ENCODE measurements at regions not wholly inside any gene's neighbourhood (a gene's known extent, or its start where the extent isn't known, plus 50 kb on each side); places are given as distances from the start of the nearest gene placed in this dataset.

GRCh38 chr13:105403086-105403485, 1132.4 kb downstream of the EFNB2 start:
- Histone ChIP-seq H3K79me2 (ENCODE audit: control insufficient read depth in 1 of 2, insufficient read depth in 2 of 2, low read length in 2 of 2) (no peaks in the 10 kb centered on the region), H3K9ac (replicated peaks in 1 of 4; ENCODE audit: extremely low read depth in 1 of 4, low read depth in 3 of 4, low read length in 3 of 4) (no peak overlapping the region), H3K4me3 (ENCODE audit: extremely low read depth in 1 of 4, insufficient read depth in 2 of 4, low read depth in 3 of 4, low read length in 4 of 4) (no peak overlapping the region), H3K36me3 (ENCODE audit: control insufficient read depth in 2 of 4, insufficient read depth in 4 of 4, low read length in 3 of 4) (no peaks in the 10 kb centered on the region), H3K79me1 (ENCODE audit: low read depth, low read length) (no peaks in the 10 kb centered on the region), H2BK15ac (ENCODE audit: low read length) (no peak overlapping the region), H4K91ac (replicated peaks; ENCODE audit: insufficient read length, low read length) (no peak overlapping the region), H3K56ac (replicated peaks; ENCODE audit: insufficient read length, low read depth, low read length) (no peak overlapping the region), H2AFZ (ENCODE audit: low read length) (no peak overlapping the region), H4K8ac (ENCODE audit: extremely low read depth, insufficient read depth, low read length) (no peak overlapping the region), H3K18ac (ENCODE audit: extremely low read depth, low read length) (no peak overlapping the region), H2AK5ac (ENCODE audit: low read depth, low read length) (no peak overlapping the region), H3K4me2 (ENCODE audit: insufficient read depth in 1 of 2, low read depth in 2 of 2, low read length in 2 of 2) (no peak overlapping the region), H3K27ac (ENCODE audit: low read depth, low read length) (no peak overlapping the region), H2BK12ac (ENCODE audit: low read depth, low read length) (no peak overlapping the region), H2BK120ac (replicated peaks; ENCODE audit: low read depth, low read length) (no peak overlapping the region), H3K27me3 (replicated peaks in 1 of 4; ENCODE audit: control insufficient read depth in 3 of 4, extremely low read depth in 1 of 4, insufficient read depth in 3 of 4, low read length in 3 of 4) (no peaks in the 10 kb centered on the region), H4K20me1 (replicated peaks in 1 of 2; ENCODE audit: control insufficient read depth in 1 of 2, insufficient read depth in 2 of 2, low read length in 2 of 2) (no peaks in the 10 kb centered on the region), H4K5ac (ENCODE audit: insufficient read length, low read depth, low read length) (no peak overlapping the region), H2BK20ac (ENCODE audit: low read length) (no peak overlapping the region), H3K9me3 (ENCODE audit: insufficient read depth in 2 of 2, low read depth in 1 of 2, low read length in 1 of 2) (no peaks in the 10 kb centered on the region), H3K4me1 (replicated peaks in 1 of 4; ENCODE audit: control insufficient read depth in 3 of 4, insufficient read depth in 4 of 4, low read length in 3 of 4) (no peaks in the 10 kb centered on the region), H3K23me2 (ENCODE audit: low read depth, low read length) (no peaks in the 10 kb centered on the region), H3K4ac (replicated peaks; ENCODE audit: insufficient read length, low read depth, low read length) (no peak overlapping the region), H2BK5ac (ENCODE audit: low read depth, low read length) (no peak overlapping the region), H3K14ac (ENCODE audit: insufficient read length) (no peak overlapping the region), H3K23ac (ENCODE audit: insufficient read length) (no peak overlapping the region)
- DNase-seq (ENCODE audit: low read depth in 1 of 2, low spot score in 2 of 2), result no peak
- no peak for FAIRE-seq
- no peak for TF ChIP-seq MAFK (IDR thresholded peaks at IDR 0.05; ENCODE audit: low read depth, low read length)
- no peak for TF ChIP-seq SIRT6 (IDR thresholded peaks at IDR 0.05; ENCODE audit: low read length)
- no peak for TF ChIP-seq NRF1 (IDR thresholded peaks at IDR 0.05; ENCODE audit: low read depth, low read length)
- ChIA-PET CTCF (ENCODE audit: partially characterized antibody) (no interaction called here), POLR2A (ENCODE audit: partially characterized antibody) (no interaction called here)
